ENCODE measurements at regions not wholly inside any gene's neighbourhood (a gene's known extent, or its start where the extent isn't known, plus 50 kb on each side); places are given as distances from the start of the nearest gene placed in this dataset.
A peak's percentile ranks its signal among the peaks of the same experiment; 100 is the strongest.

DNA sequence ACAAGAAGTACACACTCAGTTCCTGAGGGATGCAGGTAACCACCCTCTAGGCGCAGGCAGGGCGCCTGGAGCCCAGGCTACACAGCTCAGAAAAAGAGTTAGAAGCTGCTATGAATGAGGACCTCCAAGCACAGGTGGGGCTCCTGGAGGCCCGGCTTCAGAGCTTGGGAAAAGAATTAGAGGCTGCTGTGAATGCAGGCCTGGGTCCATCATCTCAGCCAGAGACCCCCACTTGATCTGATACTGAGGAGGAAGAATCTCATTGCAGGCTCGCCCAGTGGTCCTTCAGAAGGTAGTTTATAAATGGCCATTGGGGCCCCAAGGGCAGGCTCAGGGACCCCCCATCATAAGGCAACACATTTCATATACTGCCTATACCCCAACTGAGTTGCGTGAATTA is 556.4 kb downstream of the SLC6A15 start (continued):
- TF ChIP-seq, protein P1, sequence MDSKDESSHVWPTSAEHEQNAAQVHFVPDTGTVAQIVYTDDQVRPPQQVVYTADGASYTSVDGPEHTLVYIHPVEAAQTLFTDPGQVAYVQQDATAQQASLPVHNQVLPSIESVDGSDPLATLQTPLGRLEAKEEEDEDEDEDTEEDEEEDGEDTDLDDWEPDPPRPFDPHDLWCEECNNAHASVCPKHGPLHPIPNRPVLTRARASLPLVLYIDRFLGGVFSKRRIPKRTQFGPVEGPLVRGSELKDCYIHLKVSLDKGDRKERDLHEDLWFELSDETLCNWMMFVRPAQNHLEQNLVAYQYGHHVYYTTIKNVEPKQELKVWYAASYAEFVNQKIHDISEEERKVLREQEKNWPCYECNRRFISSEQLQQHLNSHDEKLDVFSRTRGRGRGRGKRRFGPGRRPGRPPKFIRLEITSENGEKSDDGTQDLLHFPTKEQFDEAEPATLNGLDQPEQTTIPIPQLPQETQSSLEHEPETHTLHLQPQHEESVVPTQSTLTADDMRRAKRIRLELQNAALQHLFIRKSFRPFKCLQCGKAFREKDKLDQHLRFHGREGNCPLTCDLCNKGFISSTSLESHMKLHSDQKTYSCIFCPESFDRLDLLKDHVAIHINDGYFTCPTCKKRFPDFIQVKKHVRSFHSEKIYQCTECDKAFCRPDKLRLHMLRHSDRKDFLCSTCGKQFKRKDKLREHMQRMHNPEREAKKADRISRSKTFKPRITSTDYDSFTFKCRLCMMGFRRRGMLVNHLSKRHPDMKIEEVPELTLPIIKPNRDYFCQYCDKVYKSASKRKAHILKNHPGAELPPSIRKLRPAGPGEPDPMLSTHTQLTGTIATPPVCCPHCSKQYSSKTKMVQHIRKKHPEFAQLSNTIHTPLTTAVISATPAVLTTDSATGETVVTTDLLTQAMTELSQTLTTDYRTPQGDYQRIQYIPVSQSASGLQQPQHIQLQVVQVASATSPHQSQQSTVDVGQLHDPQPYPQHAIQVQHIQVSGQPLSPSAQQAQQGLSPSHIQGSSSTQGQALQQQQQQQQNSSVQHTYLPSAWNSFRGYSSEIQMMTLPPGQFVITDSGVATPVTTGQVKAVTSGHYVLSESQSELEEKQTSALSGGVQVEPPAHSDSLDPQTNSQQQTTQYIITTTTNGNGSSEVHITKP (tag by site-specific recombination; IDR thresholded peaks at IDR 0.05): no peak
- TF ChIP-seq, protein P2, sequence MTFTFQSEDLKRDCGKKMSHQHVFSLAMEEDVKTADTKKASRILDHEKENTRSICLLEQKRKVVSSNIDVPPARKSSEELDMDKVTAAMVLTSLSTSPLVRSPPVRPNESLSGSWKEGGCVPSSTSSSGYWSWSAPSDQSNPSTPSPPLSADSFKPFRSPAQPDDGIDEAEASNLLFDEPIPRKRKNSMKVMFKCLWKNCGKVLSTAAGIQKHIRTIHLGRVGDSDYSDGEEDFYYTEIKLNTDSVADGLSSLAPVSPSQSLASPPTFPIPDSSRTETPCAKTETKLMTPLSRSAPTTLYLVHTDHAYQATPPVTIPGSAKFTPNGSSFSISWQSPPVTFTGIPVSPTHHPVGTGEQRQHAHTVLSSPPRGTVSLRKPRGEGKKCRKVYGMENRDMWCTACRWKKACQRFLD (tag by site-specific recombination; IDR thresholded peaks at IDR 0.05): no peak
- no peak for TF ChIP-seq ZNF623 (tag by site-specific recombination; IDR thresholded peaks at IDR 0.05)
- no peak for TF ChIP-seq ZNF561 (tag by site-specific recombination; IDR thresholded peaks at IDR 0.05; ENCODE audit: borderline replicate concordance)
- TF ChIP-seq, protein P3, sequence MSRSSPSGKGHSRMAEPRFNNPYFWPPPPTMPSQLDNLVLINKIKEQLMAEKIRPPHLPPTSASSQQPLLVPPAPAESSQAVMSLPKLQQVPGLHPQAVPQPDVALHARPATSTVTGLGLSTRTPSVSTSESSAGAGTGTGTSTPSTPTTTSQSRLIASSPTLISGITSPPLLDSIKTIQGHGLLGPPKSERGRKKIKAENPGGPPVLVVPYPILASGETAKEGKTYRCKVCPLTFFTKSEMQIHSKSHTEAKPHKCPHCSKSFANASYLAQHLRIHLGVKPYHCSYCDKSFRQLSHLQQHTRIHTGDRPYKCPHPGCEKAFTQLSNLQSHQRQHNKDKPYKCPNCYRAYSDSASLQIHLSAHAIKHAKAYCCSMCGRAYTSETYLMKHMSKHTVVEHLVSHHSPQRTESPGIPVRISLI (tag by site-specific recombination; IDR thresholded peaks at IDR 0.05): no peak
- no peak for TF ChIP-seq ZNF426 (tag by site-specific recombination; IDR thresholded peaks at IDR 0.05)

DNA sequence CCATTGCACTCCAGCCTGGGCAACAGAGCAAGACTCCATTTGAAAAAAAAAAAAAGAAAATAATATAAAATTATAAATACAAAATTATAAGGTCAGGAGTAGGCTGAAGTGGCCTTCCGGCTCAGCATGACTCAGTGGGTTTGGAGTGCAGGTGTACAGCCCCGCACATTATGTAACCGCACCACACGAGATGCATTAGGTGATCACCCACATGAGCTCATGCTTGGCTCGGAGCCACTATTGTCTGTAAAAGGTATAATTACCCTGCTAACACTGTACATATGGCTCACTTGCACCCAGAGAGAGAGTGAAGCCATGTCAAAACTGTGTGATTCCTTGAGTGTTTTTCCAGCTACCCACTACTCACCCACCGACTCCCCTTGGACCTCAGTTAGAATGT is 557.0 kb downstream of the SLC6A15 start:
- CTCF ChIA-PET: no interaction called here
- H3K27ac ChIP-seq (ENCODE audit: extremely low read depth, low read depth, low read length): no peak overlapping the region
- 0 out of 2 replicates have a peak, but pooled peaks have one; percentile 26 for TF ChIP-seq PRDM1 (tag by site-specific recombination; IDR thresholded peaks at IDR 0.05)
- TF ChIP-seq SP7 (tag by site-specific recombination; IDR thresholded peaks at IDR 0.05): peak; percentile 77
- TF ChIP-seq ZNF366 (tag by site-specific recombination; conservative IDR thresholded peaks at IDR 0.05): peak; percentile 50
- TF ChIP-seq ZNF184 (tag by site-specific recombination; IDR thresholded peaks at IDR 0.05): no peak
- no peak overlapping the region for H3K4me3 ChIP-seq (ENCODE audit: low read depth, low read length)
- POLR2A ChIA-PET: no interaction called here
- no peaks in the 10 kb centered on the region for H3K9me3 ChIP-seq (ENCODE audit: control insufficient read depth, insufficient read depth, low read depth, low read length)
- no peaks in the 10 kb centered on the region for H3K4me1 ChIP-seq (ENCODE audit: control insufficient read depth, insufficient read depth, low read length)
- H3K36me3 ChIP-seq (ENCODE audit: control insufficient read depth in 2 of 2, insufficient read depth in 1 of 2, low read length in 2 of 2): no peaks in the 10 kb centered on the region

DNA sequence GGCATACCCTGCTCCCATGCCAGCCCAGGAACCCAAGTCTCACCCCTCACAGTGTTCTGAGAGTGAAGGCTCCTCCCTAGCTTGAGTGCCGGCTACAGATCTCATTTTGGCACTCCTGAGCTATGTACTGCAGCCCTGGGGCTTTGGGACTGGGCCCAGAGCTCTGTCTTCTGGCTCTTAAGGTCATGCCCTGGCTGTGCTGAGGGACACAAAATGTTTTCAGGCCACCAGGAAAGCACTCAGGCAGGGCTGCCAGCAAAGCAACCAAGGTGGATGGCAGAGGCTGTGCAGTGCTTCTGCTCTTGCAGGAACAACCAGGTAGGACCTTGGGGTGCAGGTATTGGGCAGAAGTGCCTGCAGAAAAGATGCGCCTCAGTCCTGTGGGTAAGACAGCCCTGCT is 564.0 kb downstream of the SLC6A15 start:
- Histone ChIP-seq H3K4me3 (ENCODE audit: low read depth, low read length) (no peak overlapping the region), H3K9me3 (ENCODE audit: control insufficient read depth, insufficient read depth, low read depth, low read length) (no peaks in the 10 kb centered on the region), H3K36me3 (ENCODE audit: control insufficient read depth in 2 of 2, insufficient read depth in 1 of 2, low read length in 2 of 2) (no peaks in the 10 kb centered on the region), H3K27ac (ENCODE audit: extremely low read depth, low read depth, low read length) (no peak overlapping the region), H3K4me1 (ENCODE audit: control insufficient read depth, insufficient read depth, low read length) (no peaks in the 10 kb centered on the region)
- TF ChIP-seq ZNF707 (tag by site-specific recombination; IDR thresholded peaks at IDR 0.05) (no peak), ZNF324 (tag by site-specific recombination; IDR thresholded peaks at IDR 0.05) (no peak), ZNF239 (tag by site-specific recombination; IDR thresholded peaks at IDR 0.05) (no peak), ZNF837 (tag by site-specific recombination; IDR thresholded peaks at IDR 0.05) (no peak), ZBTB7A (tag by site-specific recombination; IDR thresholded peaks at IDR 0.05; ENCODE audit: low read depth) (no peak), ZNF658 (tag by site-specific recombination; IDR thresholded peaks at IDR 0.05) (no peak)
- TF ChIP-seq, protein P3 (tag by site-specific recombination; IDR thresholded peaks at IDR 0.05): no peak
- TF ChIP-seq, protein P4, sequence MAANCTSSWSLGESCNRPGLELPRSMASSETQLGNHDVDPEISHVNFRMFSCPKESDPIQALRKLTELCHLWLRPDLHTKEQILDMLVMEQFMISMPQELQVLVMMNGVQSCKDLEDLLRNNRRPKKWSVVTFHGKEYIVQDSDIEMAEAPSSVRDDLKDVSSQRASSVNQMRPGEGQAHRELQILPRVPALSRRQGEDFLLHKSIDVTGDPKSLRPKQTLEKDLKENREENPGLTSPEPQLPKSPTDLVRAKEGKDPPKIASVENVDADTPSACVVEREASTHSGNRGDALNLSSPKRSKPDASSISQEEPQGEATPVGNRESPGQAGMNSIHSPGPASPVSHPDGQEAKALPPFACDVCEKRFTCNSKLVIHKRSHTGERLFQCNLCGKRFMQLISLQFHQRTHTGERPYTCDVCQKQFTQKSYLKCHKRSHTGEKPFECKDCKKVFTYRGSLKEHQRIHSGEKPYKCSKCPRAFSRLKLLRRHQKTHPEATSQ (tag by site-specific recombination; IDR thresholded peaks at IDR 0.05): no peak
- TF ChIP-seq, protein P5, sequence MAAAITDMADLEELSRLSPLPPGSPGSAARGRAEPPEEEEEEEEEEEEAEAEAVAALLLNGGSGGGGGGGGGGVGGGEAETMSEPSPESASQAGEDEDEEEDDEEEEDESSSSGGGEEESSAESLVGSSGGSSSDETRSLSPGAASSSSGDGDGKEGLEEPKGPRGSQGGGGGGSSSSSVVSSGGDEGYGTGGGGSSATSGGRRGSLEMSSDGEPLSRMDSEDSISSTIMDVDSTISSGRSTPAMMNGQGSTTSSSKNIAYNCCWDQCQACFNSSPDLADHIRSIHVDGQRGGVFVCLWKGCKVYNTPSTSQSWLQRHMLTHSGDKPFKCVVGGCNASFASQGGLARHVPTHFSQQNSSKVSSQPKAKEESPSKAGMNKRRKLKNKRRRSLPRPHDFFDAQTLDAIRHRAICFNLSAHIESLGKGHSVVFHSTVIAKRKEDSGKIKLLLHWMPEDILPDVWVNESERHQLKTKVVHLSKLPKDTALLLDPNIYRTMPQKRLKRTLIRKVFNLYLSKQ (tag by site-specific recombination; IDR thresholded peaks at IDR 0.05; ENCODE audit: borderline replicate concordance): no peak
- ChIA-PET POLR2A (no interaction called here), CTCF (no interaction called here)
